Epithelial cell of esophagus (primary cell): ENCODE measurements at regions not wholly inside any gene's neighbourhood (a gene's known extent, or its start where the extent isn't known, plus 50 kb on each side); places are given as distances from the start of the nearest gene placed in this dataset.
A peak's percentile ranks its signal among the peaks of the same experiment; 100 is the strongest.

Experiments used
- DNase-seq: peaks from one replicate; pipeline ENCODE4 v3.0.0; 2010; ENCODE audit warnings: low read depth
- H3K4me3 ChIP-seq: 2 replicates; pipeline ENCODE4 v1.5.1; 2011; ENCODE audit warnings: mild to moderate bottlenecking, low read length, control low read depth
- CTCF ChIP-seq: IDR thresholded peaks from 2 replicates; pipeline ENCODE4 v1.5.1; 2011; ENCODE audit warnings: low read depth, mild to moderate bottlenecking, low read length, control low read depth, inconsistent platforms; ENCODE audit not compliant: insufficient read depth; ENCODE audit errors: missing control alignments

DNA sequence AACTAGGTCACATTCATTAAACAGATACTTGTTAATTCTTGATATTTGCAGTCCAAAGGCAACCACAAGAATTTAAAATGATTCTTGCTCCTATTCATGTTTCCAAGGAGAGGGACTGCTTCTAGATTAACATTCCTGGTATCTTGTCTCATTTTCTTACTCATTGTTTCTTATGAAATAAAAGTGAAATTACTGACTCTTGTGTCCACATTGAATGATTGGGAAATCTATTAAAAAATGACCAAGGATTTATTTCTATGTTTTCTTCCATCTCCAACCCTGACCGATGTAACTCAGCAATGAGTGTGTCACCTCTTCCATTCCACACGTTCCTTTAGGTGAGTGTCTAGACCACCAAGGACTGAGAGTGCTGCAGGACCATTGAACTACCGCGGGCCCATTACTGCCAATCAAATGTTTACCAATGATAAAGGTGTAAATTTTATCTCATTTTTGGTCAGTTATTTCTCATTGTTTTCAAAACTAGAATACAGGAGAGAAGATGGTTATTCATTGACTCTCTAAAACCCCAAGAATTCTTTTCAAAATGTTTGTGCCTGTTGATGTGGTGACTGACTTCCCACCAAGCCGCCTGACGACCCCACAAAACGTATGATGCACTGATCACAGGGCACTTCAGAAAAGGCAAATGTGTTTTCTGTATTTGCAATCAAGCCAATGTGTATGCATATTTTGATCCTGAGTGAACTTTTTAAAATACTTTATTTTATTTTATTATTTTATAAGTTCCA, 414.6 kb upstream of the PTBP2 start:
- no peak for TF ChIP-seq CTCF
- peak; percentile 65 for DNase-seq
- H3K4me3 ChIP-seq, result no peak overlapping the region

DNA sequence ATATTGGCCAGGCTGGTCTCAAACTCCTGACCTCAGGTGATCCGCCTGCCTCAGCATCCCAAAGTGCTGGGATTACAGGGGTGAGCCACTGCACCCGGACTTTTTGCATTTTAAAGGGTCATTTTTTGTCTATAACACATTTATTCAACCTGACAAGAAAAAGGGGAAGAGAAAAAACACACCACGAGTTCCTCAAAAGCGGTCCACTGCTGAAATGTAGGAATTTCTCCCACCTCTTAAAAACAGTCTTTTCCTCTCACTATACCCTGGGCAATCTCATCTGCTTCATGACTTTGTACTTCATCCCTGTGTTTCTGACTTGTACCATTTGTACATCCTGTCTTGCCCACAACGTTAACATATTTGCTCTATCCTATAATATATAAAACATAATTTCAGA, 413.3 kb upstream of the PTBP2 start:
- no peak for TF ChIP-seq CTCF
- DNase-seq, result no peak

DNA sequence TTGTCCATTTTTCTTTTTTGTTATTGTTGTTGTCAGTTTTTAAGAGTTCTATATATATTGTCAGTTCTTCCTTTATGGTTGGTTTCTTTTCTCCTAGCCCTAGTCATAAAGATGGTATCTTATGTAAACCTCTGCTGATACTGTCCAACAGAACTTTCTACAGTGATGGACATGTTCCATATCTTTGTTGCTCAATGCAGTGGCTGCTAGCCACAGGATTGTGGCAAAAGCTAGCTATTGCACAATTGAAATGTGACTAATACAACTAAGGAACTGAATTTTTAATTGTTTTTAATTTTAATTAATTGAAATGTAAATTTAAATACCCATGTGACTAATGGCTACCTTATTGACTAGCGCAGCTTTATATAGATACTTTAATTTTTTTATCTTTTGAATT, 411.8 kb upstream of the PTBP2 start:
- peak; percentile 85 for DNase-seq
- H3K4me3 ChIP-seq, result no peak overlapping the region
- TF ChIP-seq CTCF, result no peak

More for the DNA sequence above, 413.3 kb upstream of the PTBP2 start:
- no peak overlapping the region for H3K4me3 ChIP-seq

- peak; percentile 48 for DNase-seq
- no peak for TF ChIP-seq CTCF
- no peak overlapping the region for H3K4me3 ChIP-seq
These were observed 408.4 kb upstream of the PTBP2 start for GRCh38 chr1:96313216-96313615.

DNA sequence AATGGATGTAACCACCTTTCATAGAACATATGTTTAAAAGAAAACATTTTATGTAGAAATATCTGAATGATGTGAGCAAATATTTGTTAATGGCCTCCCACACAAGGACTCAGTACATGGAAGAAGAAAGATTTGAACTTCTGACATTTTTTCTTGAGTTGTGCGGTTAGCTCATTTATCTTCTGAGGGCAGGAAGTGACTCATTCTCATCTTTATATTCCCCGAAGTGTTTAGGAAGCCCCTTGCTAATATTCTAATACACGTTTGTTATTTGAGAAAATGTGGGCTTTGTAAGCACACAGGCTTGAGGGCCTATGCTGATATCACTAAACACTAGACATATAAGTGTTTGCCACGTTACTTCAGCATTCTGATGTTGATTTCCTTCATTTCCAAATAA, 392.5 kb upstream of the PTBP2 start:
- TF ChIP-seq CTCF, result no peak
- no peak overlapping the region for H3K4me3 ChIP-seq
- no peak for DNase-seq

DNA sequence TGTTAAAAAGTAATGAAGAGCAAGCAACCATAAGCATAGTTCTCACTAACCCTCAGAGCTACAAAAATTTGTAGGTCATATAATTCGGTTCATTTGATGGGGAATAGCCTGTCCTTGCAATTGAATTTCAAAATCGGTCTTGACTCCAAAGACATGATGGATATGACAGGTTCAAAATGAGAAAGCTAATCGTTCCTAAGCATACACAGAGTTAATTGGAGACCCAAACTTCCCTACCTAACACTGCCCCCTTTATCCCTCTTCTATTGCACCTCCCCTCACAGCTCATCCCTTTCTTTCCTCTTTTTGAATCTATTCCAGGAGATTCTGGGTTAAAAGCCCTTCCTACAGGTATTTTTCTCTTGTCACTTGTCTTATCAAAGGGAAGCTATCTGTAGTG, 390.0 kb upstream of the PTBP2 start:
- DNase-seq, result no peak
- no peak for TF ChIP-seq CTCF
- H3K4me3 ChIP-seq, result no peak overlapping the region

DNA sequence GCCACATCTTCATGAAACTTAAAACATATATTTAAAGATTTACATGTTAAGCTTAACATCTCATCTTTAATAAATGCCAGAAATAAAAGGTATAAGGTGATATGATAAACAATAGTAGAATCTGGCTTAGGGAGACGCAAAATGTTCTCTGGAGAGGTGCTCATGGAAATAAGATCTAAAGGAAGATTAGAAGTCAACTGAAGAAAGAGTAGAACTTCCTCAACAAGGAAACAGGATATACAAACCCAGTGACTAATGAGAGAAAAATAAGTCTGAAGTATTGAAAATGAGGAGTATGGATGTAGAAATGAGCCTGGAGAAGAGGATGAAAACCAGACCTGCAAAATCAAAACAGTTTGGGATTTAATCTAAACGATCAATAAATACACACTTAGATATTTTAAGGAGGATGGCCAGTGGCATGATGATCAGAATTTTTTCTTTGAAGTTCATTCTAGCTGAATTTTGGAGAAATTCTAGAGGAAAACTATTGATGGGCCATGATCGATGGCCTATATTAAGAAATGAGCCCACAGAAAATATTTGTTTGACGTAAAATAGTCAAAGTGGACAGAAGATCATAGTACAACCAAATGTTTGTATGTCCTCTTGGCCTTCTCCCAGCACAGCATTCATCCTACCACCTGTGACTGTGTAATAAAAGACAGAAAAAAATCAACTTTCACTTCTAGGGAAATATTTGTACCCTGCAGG, 387.9 kb upstream of the PTBP2 start:
- no peak for TF ChIP-seq CTCF
- no peak overlapping the region for H3K4me3 ChIP-seq
- DNase-seq, result no peak
